ENCODE measurements at regions not wholly inside any gene's neighbourhood (a gene's known extent, or its start where the extent isn't known, plus 50 kb on each side); places are given as distances from the start of the nearest gene placed in this dataset.

DNA sequence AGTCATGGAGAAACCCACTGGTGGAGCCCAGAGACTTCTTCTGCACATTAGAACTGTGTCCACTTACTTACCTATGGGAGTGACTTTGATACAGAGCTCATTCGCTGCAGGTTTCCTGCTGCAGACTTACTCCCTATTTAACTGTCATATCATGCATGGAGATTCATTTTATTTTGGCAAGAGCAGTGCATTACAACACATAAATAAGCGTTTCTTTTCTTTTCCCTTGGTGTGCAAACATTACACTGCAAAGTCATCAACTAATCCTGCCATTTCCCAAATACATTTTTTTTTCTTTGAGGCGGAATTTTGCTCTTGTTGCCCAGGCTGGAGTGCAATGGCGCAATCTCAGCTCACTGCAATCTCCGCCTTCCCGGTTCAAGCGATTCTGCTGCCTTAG, 230.9 kb upstream of the SFRP2 start (continued):
- TF ChIP-seq TBP (IDR thresholded peaks at IDR 0.05; ENCODE audit: low read depth, low read length), result no peak
- TF ChIP-seq SAP30 (IDR thresholded peaks at IDR 0.05; ENCODE audit: insufficient read depth, insufficient replicate concordance, low read length), result no peak

All from H1 (cell line).